ENCODE measurements at regions not wholly inside any gene's neighbourhood (a gene's known extent, or its start where the extent isn't known, plus 50 kb on each side); places are given as distances from the start of the nearest gene placed in this dataset.
"Not testable (repeated sequence)": the region's sequence is repeated elsewhere in the genome, so short reads cannot be mapped to it uniquely, and the experiment has no call there.

- TF ChIP-seq CTCF (conservative IDR thresholded peaks at IDR 0.05; ENCODE audit: low read depth, low read length): no peak
- DNase-seq (ENCODE audit: low read depth): no peak
- H3K4me3 ChIP-seq (ENCODE audit: low read length): no peak overlapping the region
Measured at GRCh38 chr3:175957427-175957826, 1098.3 kb downstream of the NAALADL2 start.

- H3K4me3 ChIP-seq (ENCODE audit: low read length): no peak overlapping the region
- TF ChIP-seq CTCF (conservative IDR thresholded peaks at IDR 0.05; ENCODE audit: low read depth, low read length): peak; percentile 44
- no peak for DNase-seq (ENCODE audit: low read depth)
Measured at GRCh38 chr3:175956964-175957363, 1097.8 kb downstream of the NAALADL2 start.

GRCh38 chr3:175951047-175951694, 1092.0 kb downstream of the NAALADL2 start:
- TF ChIP-seq CTCF (conservative IDR thresholded peaks at IDR 0.05; ENCODE audit: low read depth, low read length): no peak
- no peak overlapping the region for H3K4me3 ChIP-seq (ENCODE audit: low read length)
- DNase-seq (ENCODE audit: low read depth): no peak

- no peak for TF ChIP-seq CTCF (conservative IDR thresholded peaks at IDR 0.05; ENCODE audit: low read depth, low read length)
- DNase-seq (ENCODE audit: low read depth): no peak
- no peak overlapping the region for H3K4me3 ChIP-seq (ENCODE audit: low read length)
Measured at GRCh38 chr3:175948041-175948440, 1088.9 kb downstream of the NAALADL2 start.

GRCh38 chr3:175941352-175941751, 1082.2 kb downstream of the NAALADL2 start:
- no peak overlapping the region for H3K4me3 ChIP-seq (ENCODE audit: low read length)
- DNase-seq (ENCODE audit: low read depth): no peak
- peak; percentile 42 for TF ChIP-seq CTCF (conservative IDR thresholded peaks at IDR 0.05; ENCODE audit: low read depth, low read length)

- no peak for DNase-seq (ENCODE audit: low read depth)
- no peak overlapping the region for H3K4me3 ChIP-seq (ENCODE audit: low read length)
- TF ChIP-seq CTCF (conservative IDR thresholded peaks at IDR 0.05; ENCODE audit: low read depth, low read length): no peak
Measured at GRCh38 chr3:175940881-175941280, 1081.7 kb downstream of the NAALADL2 start.

- no peak for TF ChIP-seq CTCF (conservative IDR thresholded peaks at IDR 0.05; ENCODE audit: low read depth, low read length)
- H3K4me3 ChIP-seq (ENCODE audit: low read length): no peak overlapping the region
- DNase-seq (ENCODE audit: low read depth): no peak
Measured at GRCh38 chr3:175940243-175940642, 1081.1 kb downstream of the NAALADL2 start.

GRCh38 chr3:175937367-175937766, 1078.2 kb downstream of the NAALADL2 start:
- not testable (repeated sequence) for H3K4me3 ChIP-seq (ENCODE audit: low read length); DNase-seq (ENCODE audit: low read depth)
